NCI-H69 (cell line): ENCODE measurements at regions not wholly inside any gene's neighbourhood (a gene's known extent, or its start where the extent isn't known, plus 50 kb on each side); places are given as distances from the start of the nearest gene placed in this dataset.

Experiments
- DNase-seq: peaks from one replicate; lab custom pipeline; 2025; lab: John Stamatoyannopoulos, UW

DNA sequence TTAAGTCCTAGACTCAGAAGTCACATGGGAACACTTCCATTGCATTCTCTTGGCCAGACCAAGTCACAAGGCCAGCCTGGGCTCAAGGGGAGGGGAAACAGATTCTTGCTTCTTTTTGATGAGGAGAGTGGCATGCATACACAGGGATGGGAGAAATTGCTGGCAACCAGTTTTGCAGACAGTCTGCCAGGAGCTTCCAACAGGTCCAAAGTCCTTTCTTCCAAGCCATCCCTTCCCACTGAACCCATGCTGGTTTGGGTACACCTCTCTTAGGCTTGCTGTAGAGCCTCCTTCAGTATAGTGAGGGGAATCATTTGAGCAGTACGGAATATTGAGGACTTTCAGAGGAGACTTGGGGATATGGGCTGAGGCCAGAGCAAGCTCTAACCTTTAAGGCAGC is 267.8 kb downstream of the BCOR start:
- no peak for DNase-seq

DNA sequence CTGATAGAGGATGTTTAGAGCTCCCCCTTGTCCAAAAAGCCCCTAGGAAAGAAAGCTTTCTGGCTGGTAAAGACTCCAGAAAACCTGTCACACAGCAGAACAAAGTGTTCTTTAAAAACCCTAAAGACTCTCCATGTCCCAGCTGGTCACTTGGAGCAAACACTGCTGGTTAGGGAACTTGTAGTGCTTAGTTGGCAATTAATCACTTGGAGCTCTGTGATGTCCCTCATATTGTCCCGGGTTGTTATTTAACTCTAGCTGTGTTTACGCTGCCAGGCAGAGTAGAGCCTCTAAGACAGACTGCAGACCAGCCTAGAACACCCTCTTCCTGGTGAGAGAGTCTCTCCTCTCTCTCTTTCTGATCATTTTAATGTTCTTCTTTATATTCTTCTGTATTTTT is 267.3 kb downstream of the BCOR start:
- peak; percentile 21 for DNase-seq

DNA sequence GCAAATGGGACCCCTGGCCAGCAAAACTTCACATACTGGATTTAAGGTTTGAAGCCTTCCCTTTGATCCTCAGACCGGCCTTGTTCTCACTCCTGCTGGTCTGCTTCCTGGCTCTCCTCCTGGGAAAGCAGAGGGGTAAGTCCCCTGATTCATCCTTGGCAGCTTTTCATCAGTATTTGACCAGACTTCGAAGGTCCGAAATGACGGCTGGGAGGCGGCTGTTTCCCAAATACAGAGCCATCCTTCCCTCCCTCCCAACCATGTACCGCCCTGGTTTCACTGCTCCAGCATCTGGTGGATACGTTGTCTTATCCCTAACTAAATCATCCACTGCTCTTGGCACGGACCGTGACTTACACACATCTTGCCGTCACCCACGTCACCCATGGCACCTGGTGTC is 265.5 kb downstream of the BCOR start:
- no peak for DNase-seq

DNA sequence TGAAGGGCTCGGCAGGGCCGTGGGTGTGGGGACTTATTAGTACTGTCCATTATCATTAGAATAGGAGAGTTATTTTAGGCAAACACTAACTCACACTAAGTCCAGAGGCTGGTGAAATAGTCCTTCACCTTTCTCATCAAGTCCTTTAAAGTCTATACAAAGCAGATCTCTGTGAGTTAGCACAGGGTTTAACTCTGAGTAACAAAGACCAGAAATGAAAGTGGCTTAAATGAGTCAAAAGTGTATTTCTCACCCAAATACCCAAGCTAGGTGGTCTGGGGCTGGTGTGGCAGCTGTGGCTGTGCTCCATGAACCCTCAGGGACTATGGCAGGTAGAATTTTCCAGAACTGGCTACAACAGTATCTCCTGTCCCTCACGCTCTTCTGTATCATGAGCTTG is 263.2 kb downstream of the BCOR start:
- DNase-seq: no peak

DNA sequence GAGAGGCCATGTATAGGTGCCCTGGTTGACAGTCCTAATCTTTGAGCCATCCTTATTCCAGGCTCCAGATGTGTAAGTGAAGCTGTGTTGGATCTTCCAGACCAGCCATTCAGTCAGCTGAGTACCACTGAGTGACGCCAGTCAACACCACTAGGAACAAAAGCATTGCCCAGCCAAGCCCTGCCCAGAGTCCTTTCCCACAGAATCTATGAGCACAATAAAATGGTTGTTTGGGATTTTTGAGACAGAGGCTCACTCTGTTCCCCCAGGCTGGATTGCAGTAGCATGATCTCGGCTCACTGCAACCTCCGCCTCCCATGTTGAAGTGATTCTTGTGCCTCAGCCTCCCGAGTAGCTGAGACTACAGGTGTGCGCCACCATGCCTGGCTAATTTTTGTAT is 262.5 kb downstream of the BCOR start:
- no peak for DNase-seq

DNA sequence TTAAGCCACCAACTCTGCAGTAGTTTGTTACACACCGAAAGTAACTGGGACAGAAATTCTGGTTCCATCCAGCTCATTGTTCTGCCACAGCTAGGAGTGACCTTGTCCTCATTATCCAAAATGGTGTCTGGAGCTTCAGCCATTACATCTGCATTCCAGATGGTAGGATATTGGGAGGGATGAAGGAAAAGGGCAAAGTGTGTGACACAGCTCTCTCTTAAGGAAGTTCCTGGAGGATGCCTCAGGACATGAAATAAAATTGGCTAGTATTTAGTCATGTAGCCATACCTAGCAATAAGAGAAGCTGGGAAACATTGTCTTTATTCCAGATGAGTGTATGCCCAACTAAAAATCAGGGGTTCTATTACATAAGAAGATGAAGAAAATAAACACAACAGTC is 262.0 kb downstream of the BCOR start:
- DNase-seq: no peak

- DNase-seq: peak; percentile 50
These were observed 260.8 kb downstream of the BCOR start for GRCh38 chrX:39836802-39837420.

GRCh38 chrX:39837688-39838087 is 260.1 kb downstream of the BCOR start:
- no peak for DNase-seq

- no peak for DNase-seq
These were observed 258.4 kb downstream of the BCOR start for GRCh38 chrX:39839371-39839770.

DNA sequence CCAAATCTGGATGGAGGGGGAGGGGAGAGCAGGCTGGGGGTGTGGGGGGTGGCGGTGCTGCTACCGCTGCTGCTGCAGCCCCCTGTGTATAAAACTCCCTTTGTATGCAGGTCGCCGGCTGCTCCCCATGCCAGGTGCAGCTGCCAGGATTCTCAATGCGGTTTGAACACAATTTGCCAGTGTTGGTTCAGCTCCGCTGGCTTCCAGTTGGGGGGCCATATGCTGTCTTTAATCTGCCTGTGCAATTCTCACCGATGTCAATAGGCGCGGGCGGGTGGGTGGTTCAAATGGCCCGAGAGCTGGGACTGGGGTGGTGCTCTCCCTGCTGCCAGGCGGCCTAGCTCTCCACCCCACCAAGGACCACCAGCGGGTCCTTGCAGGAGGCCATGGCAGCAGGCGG is 257.6 kb downstream of the BCOR start:
- DNase-seq: peak; percentile 88

DNA sequence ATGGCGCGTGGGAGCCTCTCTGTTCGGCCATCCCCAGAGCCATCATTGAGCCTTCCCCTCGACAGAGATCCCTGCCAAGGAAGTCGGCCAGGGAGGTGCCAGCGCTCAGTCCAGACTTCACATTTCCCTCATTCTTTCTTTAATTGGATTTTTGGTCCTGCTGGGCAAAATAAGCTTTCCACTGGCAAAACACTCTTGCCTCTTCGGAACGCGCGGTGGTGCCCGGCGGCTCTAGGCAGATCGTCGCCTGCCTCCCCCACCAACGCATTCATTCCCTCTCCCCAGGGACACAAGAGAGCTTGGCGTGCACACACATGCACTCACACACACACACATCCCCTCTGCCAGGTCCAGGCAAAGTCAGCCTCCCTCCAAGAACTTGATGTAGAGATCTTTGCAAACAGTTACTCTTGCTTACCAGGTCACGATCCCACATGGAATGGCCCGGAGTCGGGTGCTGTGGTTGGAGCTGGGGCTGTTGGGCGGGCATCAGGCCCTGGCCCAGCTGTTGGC is 257.1 kb downstream of the BCOR start:
- peak; percentile 59 for DNase-seq

DNA sequence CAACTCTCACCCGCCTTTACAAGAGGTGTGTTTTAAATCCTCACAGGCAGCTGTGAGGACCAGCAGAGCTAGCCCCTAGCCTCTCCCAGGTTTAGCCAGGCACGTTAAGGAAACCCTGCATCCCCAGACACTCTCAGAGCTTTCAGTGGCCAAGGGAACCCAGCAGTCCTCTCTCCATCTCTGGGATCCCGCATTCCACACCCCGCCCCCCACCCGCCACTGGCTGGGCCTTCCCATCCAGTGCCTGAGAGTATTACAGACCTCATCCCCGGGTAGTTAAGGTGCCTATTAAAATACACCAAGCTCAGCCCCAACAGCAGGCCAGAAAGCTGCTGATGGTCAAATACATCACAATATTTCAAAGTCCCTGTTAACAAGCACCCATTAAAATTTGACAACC is 256.2 kb downstream of the BCOR start:
- no peak for DNase-seq

DNA sequence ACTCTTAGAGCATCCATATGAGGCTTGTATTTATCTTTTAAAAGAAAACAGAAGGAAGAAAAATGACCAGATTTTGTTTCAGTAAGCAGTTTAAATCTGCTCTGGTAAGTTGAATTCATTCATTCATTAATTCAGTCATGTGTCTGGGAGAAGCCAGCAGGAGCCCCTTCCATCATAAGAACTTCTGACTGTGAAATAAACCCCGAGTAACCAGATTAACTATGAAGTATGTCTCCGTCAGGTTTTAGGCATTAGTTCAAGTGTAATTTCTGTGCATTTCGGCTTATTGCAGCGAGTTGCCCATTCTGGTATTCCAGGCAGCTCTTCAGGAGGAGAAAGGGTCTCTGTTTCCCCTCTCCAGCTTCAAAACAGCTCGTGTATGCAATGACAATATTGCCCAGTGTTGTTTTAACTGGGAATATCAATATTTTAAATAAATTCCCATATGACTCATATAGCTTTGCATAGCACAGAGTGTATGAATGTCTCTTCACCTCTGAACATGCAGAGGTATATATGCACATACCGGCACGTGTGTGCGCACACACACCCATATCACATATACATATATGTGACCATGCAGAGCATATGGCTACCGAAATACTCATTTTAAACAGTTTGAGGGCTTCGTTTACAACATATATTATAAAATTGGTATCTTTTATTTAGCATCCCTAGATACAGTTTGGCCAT is 255.3 kb downstream of the BCOR start:
- DNase-seq: no peak

GRCh38 chrX:39843318-39843717 is 254.4 kb downstream of the BCOR start:
- DNase-seq: no peak

DNA sequence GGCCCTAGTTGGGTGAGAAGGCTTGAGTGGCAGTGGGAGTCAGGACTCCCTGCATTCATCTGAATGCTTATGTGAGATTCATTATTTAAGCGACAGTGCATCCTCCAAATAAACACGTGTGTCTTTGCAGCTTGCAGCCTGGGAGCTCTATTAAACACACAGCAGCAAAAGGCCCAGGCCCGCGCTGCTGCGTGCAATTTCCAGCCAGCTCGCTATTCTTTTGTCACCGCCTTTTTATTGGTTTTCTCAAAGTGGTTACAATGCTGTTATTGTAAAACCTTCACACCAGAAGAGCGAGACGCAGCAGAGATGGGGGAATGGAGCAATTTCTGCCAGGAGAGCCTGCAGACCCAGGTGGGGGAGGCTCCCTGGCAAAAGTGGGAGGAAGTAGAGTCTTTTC is 252.5 kb downstream of the BCOR start:
- DNase-seq: no peak

DNA sequence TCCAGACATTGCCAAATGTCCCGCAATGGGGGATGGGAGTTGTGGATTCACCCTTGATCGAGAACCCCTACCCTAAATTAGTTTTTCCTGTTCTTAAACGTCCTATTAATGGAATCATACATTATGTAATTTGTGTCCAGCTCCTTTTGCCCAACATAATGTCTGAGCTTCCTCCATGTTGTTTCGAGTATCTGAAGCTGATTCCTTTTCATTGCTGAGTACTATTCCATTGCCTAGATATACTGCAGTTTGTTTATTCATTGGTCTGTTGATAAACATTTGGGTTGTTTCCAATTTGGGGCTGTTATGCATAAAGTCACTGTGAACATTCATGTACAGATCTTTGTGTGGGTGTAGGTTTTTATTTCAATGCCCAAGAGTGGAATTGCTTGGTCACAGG is 251.3 kb downstream of the BCOR start:
- DNase-seq: no peak

GRCh38 chrX:39848243-39848642 is 249.5 kb downstream of the BCOR start:
- peak; percentile 51 for DNase-seq

GRCh38 chrX:39848900-39849299 is 248.9 kb downstream of the BCOR start:
- DNase-seq: no peak

- peak; percentile 37 for DNase-seq
These were observed 247.5 kb downstream of the BCOR start for GRCh38 chrX:39850209-39850608.

GRCh38 chrX:39850630-39851152 is 247.1 kb downstream of the BCOR start:
- peak; percentile 93 for DNase-seq

DNA sequence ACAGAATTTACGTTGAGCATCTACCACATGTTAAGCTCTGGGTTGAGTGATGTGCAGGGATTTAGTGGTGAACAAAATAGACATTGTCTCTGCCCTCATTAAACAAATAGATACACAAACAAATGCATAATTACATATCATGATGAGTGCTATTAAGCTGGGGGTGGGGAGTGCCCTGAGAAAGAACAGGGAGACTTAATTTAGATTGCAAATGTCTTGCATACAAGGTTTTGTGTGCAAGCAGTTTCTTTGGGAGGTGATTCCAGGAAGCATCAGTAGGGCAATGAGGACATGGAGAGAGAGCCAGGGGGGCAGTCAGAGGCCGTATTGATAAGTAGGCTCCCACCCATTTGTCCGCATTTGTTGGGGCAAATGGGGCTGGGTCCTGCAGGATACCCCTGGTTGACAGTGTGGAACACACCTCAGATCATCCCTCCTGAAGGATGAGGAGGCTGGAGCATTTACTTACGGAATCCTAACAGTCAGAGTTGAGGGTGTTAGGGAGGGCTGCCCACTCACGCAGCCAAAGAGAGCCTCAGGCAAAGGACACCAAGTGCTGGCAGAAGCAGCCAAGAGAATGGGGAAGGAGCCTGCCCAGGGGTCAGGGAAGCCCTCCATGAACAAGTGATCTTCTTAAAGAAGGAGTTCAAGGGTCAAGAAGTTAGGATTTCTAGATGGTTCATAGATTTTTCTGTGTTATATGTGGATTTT is 245.9 kb downstream of the BCOR start:
- peak; percentile 61 for DNase-seq

DNA sequence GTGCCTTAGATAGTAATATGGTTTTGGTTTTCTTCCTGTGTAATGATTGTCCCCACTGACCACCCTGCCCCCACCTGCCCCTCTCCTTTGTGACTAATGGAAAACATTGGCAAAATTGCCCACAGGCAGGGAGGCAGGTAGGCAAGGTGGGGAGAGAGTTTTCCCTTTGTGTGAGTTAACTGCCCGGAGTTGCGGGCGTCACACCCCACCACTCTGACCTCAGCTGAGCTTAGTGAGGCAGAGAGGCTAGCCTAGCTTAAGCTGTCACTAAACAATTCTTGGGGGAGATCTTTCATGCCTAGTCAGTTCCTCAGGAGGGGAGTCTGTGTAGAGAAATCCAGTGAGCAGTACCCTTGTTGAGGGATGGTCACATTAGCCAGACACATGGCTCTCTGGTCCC is 245.3 kb downstream of the BCOR start:
- DNase-seq: peak; percentile 54
